B cell (primary cell): ENCODE measurements at regions not wholly inside any gene's neighbourhood (a gene's known extent, or its start where the extent isn't known, plus 50 kb on each side); places are given as distances from the start of the nearest gene placed in this dataset.
"Not testable (repeated sequence)": the region's sequence is repeated elsewhere in the genome, so short reads cannot be mapped to it uniquely, and the experiment has no call there.

ENCODE experiments used
- ATAC-seq: fragments of 200-7000 bp; cut with Tn5 transposase; one replicate; pipeline ENCODE4 v1.10.0; 2021; ENCODE audit warnings: low read depth, mild to moderate bottlenecking, moderate number of reproducible peaks, moderate library complexity
- CTCF ChIA-PET: fragments of 350-600 bp; sonication (Branson Sonifier 250); formaldehyde crosslinking; loops from one replicate; lab custom pipeline; 2021; ENCODE audit warnings: antibody characterized with exemption, inconsistent platforms; lab: Charles Lee
- POLR2A ChIA-PET: fragments of 350-600 bp; sonication (Branson Sonifier 250); formaldehyde crosslinking; loops from one replicate; lab custom pipeline; 2021; ENCODE audit warnings: antibody characterized with exemption; lab: Charles Lee
- DNase-seq: peaks from one replicate; pipeline ENCODE4 v3.0.0; 2013
- H2AFZ ChIP-seq: 2 replicates; pipeline ENCODE4 v1.6.1; 2012; ENCODE audit warnings: mild to moderate bottlenecking, low read depth, low read length; ENCODE audit not compliant: insufficient read depth, poor library complexity, severe bottlenecking
- H3K27ac ChIP-seq, 2 donors: 1 replicate in 1 of 2; 2 replicates in 1 of 2; pipeline ENCODE4 v1.5.1; 2012 to 2013; ENCODE audit warnings: low read length in 2 of 2, mild to moderate bottlenecking in 2 of 2, moderate library complexity in 1 of 2
- H3K27me3 ChIP-seq, 4 experiments: fragments of 200-600 bp in 1 of 4; sonication (generic) in 1 of 4; replicated peaks in 1 of 4; 1 replicate in 2 of 4; 2 replicates in 2 of 4; pipeline versions ENCODE4 v1.6.1 to v1.7.0; 2013 to 2016; ENCODE audit warnings: low read length in 3 of 4, mild to moderate bottlenecking in 2 of 4, mixed read lengths in 1 of 4, moderate library complexity in 1 of 4; ENCODE audit not compliant: insufficient read depth in 4 of 4, control insufficient read depth in 3 of 4; ENCODE audit errors: control extremely low read depth in 1 of 4
- H3K36me3 ChIP-seq, 2 experiments: replicated peaks in 1 of 2; 1 replicate in 1 of 2; 2 replicates in 1 of 2; pipeline versions ENCODE4 v1.6.1 to v1.7.1; 2013; ENCODE audit warnings: low read length in 1 of 2; ENCODE audit not compliant: insufficient read depth in 2 of 2, control insufficient read depth in 1 of 2; ENCODE audit errors: control extremely low read depth in 1 of 2, extremely low read depth in 1 of 2
- H3K4me1 ChIP-seq, 2 donors: fragments of 200-600 bp in 1 of 2; sonication (generic) in 1 of 2; 1 replicate in 1 of 2; 2 replicates in 1 of 2; pipeline versions ENCODE4 v1.5.1 to v1.6.1; 2013 to 2017; ENCODE audit warnings: low read length in 2 of 2; ENCODE audit not compliant: control insufficient read depth in 2 of 2, insufficient read depth in 2 of 2
- H3K4me2 ChIP-seq: replicated peaks from 2 replicates; pipeline ENCODE3; 2012; ENCODE audit warnings: mild to moderate bottlenecking, low read depth, low read length; ENCODE audit not compliant: poor library complexity, severe bottlenecking
- H3K4me3 ChIP-seq, 5 experiments: fragments of 200-600 bp in 1 of 5; sonication (generic) in 1 of 5; 1 replicate in 3 of 5; 2 replicates in 2 of 5; pipeline versions ENCODE4 v1.5.1 to v1.7.0; 2011 to 2016; ENCODE audit warnings: low read length in 4 of 5, mild to moderate bottlenecking in 4 of 5, low read depth in 2 of 5, control low read depth in 1 of 5, moderate library complexity in 1 of 5; ENCODE audit not compliant: insufficient read depth in 1 of 5; ENCODE audit errors: control extremely low read depth in 1 of 5, extremely low read depth in 1 of 5
- H3K79me2 ChIP-seq: fragments of 200-600 bp; sonication (generic); one replicate; pipeline ENCODE4 v1.6.0; 2016; ENCODE audit warnings: low read length; ENCODE audit not compliant: control insufficient read depth, insufficient read depth
- H3K9ac ChIP-seq: fragments of 200-600 bp; sonication (generic); 2 replicates; pipeline ENCODE4 v1.6.1; 2017; ENCODE audit warnings: mild to moderate bottlenecking, low read length, moderate library complexity
- H3K9me3 ChIP-seq, 3 donors: one replicate each; pipeline versions ENCODE4 v1.6.1 to v1.7.1; 2013; ENCODE audit warnings: low read length in 2 of 3; ENCODE audit not compliant: control insufficient read depth in 2 of 3, insufficient read depth in 1 of 3; ENCODE audit errors: control extremely low read depth in 1 of 3
- H4K20me1 ChIP-seq: 2 replicates; pipeline ENCODE4 v1.6.0; 2012; ENCODE audit warnings: mild to moderate bottlenecking, low read length; ENCODE audit not compliant: insufficient read depth, control insufficient read depth, poor library complexity, severe bottlenecking
- H3K27ac Mint-ChIP-seq: one replicate; pipeline ENCODE4 v1.8.0; 2021; ENCODE audit warnings: mixed read lengths
- H3K27me3 Mint-ChIP-seq: one replicate; pipeline ENCODE4 v1.8.0; 2021; ENCODE audit warnings: mixed read lengths
- H3K4me1 Mint-ChIP-seq: one replicate; pipeline ENCODE4 v1.8.0; 2021; ENCODE audit warnings: mixed read lengths
- H3K4me3 Mint-ChIP-seq: one replicate; pipeline ENCODE4 v1.8.0; 2021; ENCODE audit warnings: mixed read lengths
- H3K9me3 Mint-ChIP-seq: one replicate; pipeline ENCODE4 v1.8.0; 2022; ENCODE audit warnings: mixed read lengths; ENCODE audit not compliant: insufficient read depth
- WGBS: methylation state at CpG from one replicate; pipeline ENCODE4 v1.1.5; 2013; ENCODE audit warnings: missing lambda C conversion rate; ENCODE audit not compliant: insufficient coverage; 5-methylcytosine and 5-hydroxymethylcytosine counted together
- intact Hi-C: fragments of 100-400 bp; cut with micrococcal nuclease; formaldehyde crosslinking; loops from one replicate; pipeline ENCODE4 v1.10.0; 2022

DNA sequence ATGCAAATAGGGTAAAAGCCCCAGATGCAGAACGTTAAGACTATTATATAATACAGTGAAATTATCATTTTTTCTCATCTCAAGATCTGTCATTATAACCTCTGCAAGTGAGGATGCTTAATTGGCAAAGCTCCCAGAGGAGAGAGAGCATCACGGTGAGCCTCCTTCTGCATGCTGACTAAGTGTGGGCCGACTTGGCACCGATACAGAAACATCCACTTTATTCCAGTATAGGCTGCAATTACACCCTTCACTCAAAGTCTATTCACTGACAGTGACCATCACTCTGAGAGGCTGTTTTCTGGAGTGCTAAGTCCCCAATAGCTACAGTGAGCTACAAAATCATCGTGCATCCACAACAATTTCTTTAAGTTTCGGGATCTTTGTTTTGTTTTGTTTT, 69.6 kb upstream of the NBPF26 start:
- H3K27ac ChIP-seq, ATAC-seq, H3K4me1 ChIP-seq, H3K36me3 ChIP-seq, H3K9me3 Mint-ChIP-seq, H3K4me3 Mint-ChIP-seq, H3K4me2 ChIP-seq, CTCF ChIA-PET, H3K9ac ChIP-seq, POLR2A ChIA-PET, H3K79me2 ChIP-seq, H3K9me3 ChIP-seq, DNase-seq, H4K20me1 ChIP-seq, H3K4me1 Mint-ChIP-seq, H2AFZ ChIP-seq, H3K27me3 Mint-ChIP-seq, H3K27me3 ChIP-seq, H3K27ac Mint-ChIP-seq, H3K4me3 ChIP-seq, intact Hi-C loops: not testable (repeated sequence)
- no CpG with 5 or more reads among the region's 6 CpGs for WGBS

- H3K4me1 Mint-ChIP-seq, H3K4me2 ChIP-seq, H3K36me3 ChIP-seq, H3K9ac ChIP-seq, H4K20me1 ChIP-seq, H3K4me3 Mint-ChIP-seq, H3K27ac ChIP-seq, intact Hi-C loops, H3K9me3 ChIP-seq, H2AFZ ChIP-seq, H3K79me2 ChIP-seq, H3K4me1 ChIP-seq, H3K27me3 Mint-ChIP-seq, DNase-seq, H3K27me3 ChIP-seq, CTCF ChIA-PET, H3K27ac Mint-ChIP-seq, POLR2A ChIA-PET, H3K4me3 ChIP-seq, H3K9me3 Mint-ChIP-seq: not testable (repeated sequence)
- no CpG with 5 or more reads among the region's 8 CpGs for WGBS
- peak; percentile 28 for ATAC-seq
Measured at GRCh38 chr1:120655394-120655793, 68.4 kb upstream of the NBPF26 start.

DNA sequence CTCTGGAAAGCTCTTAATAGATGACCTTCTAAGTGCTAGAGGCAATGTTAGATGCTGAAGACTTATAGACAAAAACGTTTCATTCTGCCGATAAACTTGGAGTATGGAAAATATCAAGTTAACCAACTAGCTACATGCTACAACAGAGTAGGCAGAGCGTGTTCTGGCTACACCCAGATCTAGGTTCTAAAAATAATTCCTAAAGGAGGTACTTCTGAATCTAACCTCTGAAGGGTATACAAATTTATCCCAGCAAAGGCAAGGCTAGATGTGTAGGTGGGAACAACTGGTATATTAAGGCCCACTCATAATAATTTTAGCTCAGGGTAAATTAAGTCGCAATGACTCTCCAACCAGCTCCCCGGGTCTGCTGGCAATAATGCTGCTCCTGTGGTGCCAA, 67.6 kb upstream of the NBPF26 start:
- POLR2A ChIA-PET, H3K27ac ChIP-seq, intact Hi-C loops, H3K4me3 ChIP-seq, H3K27ac Mint-ChIP-seq, H3K9me3 ChIP-seq, H3K79me2 ChIP-seq, H3K4me2 ChIP-seq, ATAC-seq, H3K4me1 ChIP-seq, H2AFZ ChIP-seq, H3K4me1 Mint-ChIP-seq, H3K27me3 Mint-ChIP-seq, H3K9ac ChIP-seq, H4K20me1 ChIP-seq, H3K9me3 Mint-ChIP-seq, DNase-seq, H3K36me3 ChIP-seq, H3K4me3 Mint-ChIP-seq, CTCF ChIA-PET, H3K27me3 ChIP-seq: not testable (repeated sequence)
- no CpG with 5 or more reads among the region's 5 CpGs for WGBS

GRCh38 chr1:120657804-120658203, 65.9 kb upstream of the NBPF26 start:
- H3K27ac Mint-ChIP-seq, H3K27me3 ChIP-seq, H2AFZ ChIP-seq, CTCF ChIA-PET, H3K4me3 Mint-ChIP-seq, H3K27me3 Mint-ChIP-seq, H3K9ac ChIP-seq, intact Hi-C loops, DNase-seq, H3K4me1 ChIP-seq, ATAC-seq, H3K79me2 ChIP-seq, H4K20me1 ChIP-seq, H3K4me3 ChIP-seq, H3K9me3 Mint-ChIP-seq, H3K36me3 ChIP-seq, H3K4me2 ChIP-seq, H3K4me1 Mint-ChIP-seq, H3K27ac ChIP-seq, POLR2A ChIA-PET, H3K9me3 ChIP-seq: not testable (repeated sequence)
- no CpG with 5 or more reads among the region's 2 CpGs for WGBS
